K562 (cell line): ENCODE measurements at regions not wholly inside any gene's neighbourhood (a gene's known extent, or its start where the extent isn't known, plus 50 kb on each side); places are given as distances from the start of the nearest gene placed in this dataset.

ENCODE experiments used
- CTCF ChIP-seq, 3 experiments: IDR thresholded peaks in 2 of 3; conservative IDR thresholded peaks in 1 of 3; 2 replicates each; pipeline ENCODE4 v1.5.1; 2011 to 2012; ENCODE audit warnings: low read length in 3 of 3, mild to moderate bottlenecking in 3 of 3, control low read depth in 2 of 3, improper control_type of control experiment in 1 of 3, inconsistent platforms in 1 of 3, low read depth in 1 of 3, mixed read lengths in 1 of 3, moderate library complexity in 1 of 3; ENCODE audit not compliant: insufficient read depth in 2 of 3
- MAX ChIP-seq: sonication (generic); formaldehyde crosslinking; IDR thresholded peaks from 2 replicates; pipeline ENCODE4 v1.9.0; 2022; ENCODE audit warnings: mild to moderate bottlenecking, missing genetic modification reagents
- RBFOX2 ChIP-seq: fragments of 200-400 bp; formaldehyde crosslinking; IDR thresholded peaks from 2 replicates; pipeline ENCODE4 v1.6.1; 2017; ENCODE audit warnings: low read depth, mild to moderate bottlenecking, low read length, moderate library complexity
- SMARCC2 ChIP-seq: fragments of 450-650 bp; IDR thresholded peaks from 2 replicates; pipeline ENCODE4 v1.6.1; 2017; ENCODE audit warnings: antibody characterized with exemption, moderate library complexity, mild to moderate bottlenecking, low read depth
- ZNF699 ChIP-seq: fragments of 250-450 bp; sonication (Bioruptor Pico); IDR thresholded peaks from 2 replicates; pipeline ENCODE4 v1.8.0; 2021; ENCODE audit warnings: mild to moderate bottlenecking, moderate library complexity; ENCODE audit not compliant: insufficient replicate concordance

- TF ChIP-seq MAX (CRISPR knock-in tag) (no peak), CTCF (IDR thresholded peaks at IDR 0.05 in 2 of 3, conservative IDR thresholded peaks at IDR 0.05 in 1 of 3; ENCODE audit: insufficient read depth in 2 of 3, low read depth in 1 of 3, low read length in 3 of 3) (no peak), RBFOX2 (no peak), SMARCC2 (no peak), ZNF699 (CRISPR knock-in tag) (no peak)
Measured at GRCh38 chr9:87402537-87402936, 95.1 kb upstream of the DAPK1 start.
